ENCODE measurements at regions not wholly inside any gene's neighbourhood (a gene's known extent, or its start where the extent isn't known, plus 50 kb on each side); places are given as distances from the start of the nearest gene placed in this dataset.
A peak's percentile ranks its signal among the peaks of the same experiment; 100 is the strongest.
"Not testable (repeated sequence)": the region's sequence is repeated elsewhere in the genome, so short reads cannot be mapped to it uniquely, and the experiment has no call there.

- H3K9me3 ChIP-seq (replicated peaks; ENCODE audit: control insufficient read depth, insufficient read depth, low read depth, low read length); H3K79me2 ChIP-seq (ENCODE audit: control insufficient read depth, insufficient read depth, low read length); H2AFZ ChIP-seq (ENCODE audit: low read depth, low read length); CTCF ChIA-PET (ENCODE audit: low intra/inter-chr PET ratio); H3K27ac ChIP-seq (ENCODE audit: extremely low read depth, low read depth, low read length); H3K4me1 ChIP-seq (replicated peaks in 1 of 2; ENCODE audit: control insufficient read depth in 2 of 2, insufficient read depth in 2 of 2, low read length in 2 of 2); H3K9me1 ChIP-seq (ENCODE audit: control insufficient read depth, insufficient read depth, low read length); H3K4me3 ChIP-seq; H4K20me1 ChIP-seq (replicated peaks; ENCODE audit: control insufficient read depth, insufficient read depth, low read length); FAIRE-seq; ATAC-seq; H3K4me2 ChIP-seq (ENCODE audit: insufficient read depth, low read length); H3K36me3 ChIP-seq (ENCODE audit: control insufficient read depth, insufficient read depth, low read length); H3K27me3 ChIP-seq (ENCODE audit: control insufficient read depth in 2 of 2, insufficient read depth in 2 of 2, low read length in 2 of 2); intact Hi-C loops (cut with micrococcal nuclease); H3K9ac ChIP-seq (ENCODE audit: insufficient read depth in 1 of 2, low read depth in 2 of 2, low read length in 2 of 2); BruUV-seq (replicated peaks); in situ Hi-C loops (cut with MboI): not testable (repeated sequence)
- POLR2A ChIA-PET: interaction anchor here (0.6 kb wide), 1 partner anchor 20 kb away, joined by 3 read pairs; no protein-coding TSS in a partner anchor
- 1% methylated on average over 8 of the region's 8 CpGs for WGBS (ENCODE audit: insufficient coverage, low coverage, missing lambda C conversion rate)
- DNase-seq (ENCODE audit: extremely low read depth in 1 of 4, low spot score in 3 of 4): peak in 1 of 4 experiments; percentile 15
Measured at GRCh38 chr2:150114089-150114488, 373.4 kb downstream of the RND3 start.

GRCh38 chr2:150110548-150110947, 376.9 kb downstream of the RND3 start:
- H3K4me2 ChIP-seq (ENCODE audit: insufficient read depth, low read length): no peak overlapping the region
- H3K4me3 ChIP-seq: no peak overlapping the region
- H3K9me3 ChIP-seq (replicated peaks; ENCODE audit: control insufficient read depth, insufficient read depth, low read depth, low read length): no peaks in the 10 kb centered on the region
- no peak overlapping the region for H3K9ac ChIP-seq (ENCODE audit: insufficient read depth in 1 of 2, low read depth in 2 of 2, low read length in 2 of 2)
- DNase-seq (ENCODE audit: extremely low read depth in 1 of 4, low spot score in 3 of 4) (no peak), FAIRE-seq (no peak), ATAC-seq (no peak)
- in situ Hi-C loops (cut with MboI): no loop called here
- no peak overlapping the region for H2AFZ ChIP-seq (ENCODE audit: low read depth, low read length)
- no peaks in the 10 kb centered on the region for H4K20me1 ChIP-seq (replicated peaks; ENCODE audit: control insufficient read depth, insufficient read depth, low read length)
- CTCF ChIA-PET (ENCODE audit: low intra/inter-chr PET ratio): no interaction called here
- POLR2A ChIA-PET: interaction anchor here (0.6 kb wide), 1 partner anchor 10 kb away, joined by 3 read pairs; no protein-coding TSS in a partner anchor
- H3K27me3 ChIP-seq (ENCODE audit: control insufficient read depth in 2 of 2, insufficient read depth in 2 of 2, low read length in 2 of 2): no peaks in the 10 kb centered on the region
- no peaks in the 10 kb centered on the region for H3K79me2 ChIP-seq (ENCODE audit: control insufficient read depth, insufficient read depth, low read length)
- H3K27ac ChIP-seq (ENCODE audit: extremely low read depth, low read depth, low read length): no peak overlapping the region
- no peak for TF ChIP-seq ZKSCAN1 (IDR thresholded peaks at IDR 0.05; ENCODE audit: low read depth, low read length)
- intact Hi-C loops (cut with micrococcal nuclease): no loop called here
- no peaks in the 10 kb centered on the region for H3K9me1 ChIP-seq (ENCODE audit: control insufficient read depth, insufficient read depth, low read length)
- no peaks in the 10 kb centered on the region for H3K4me1 ChIP-seq (replicated peaks in 1 of 2; ENCODE audit: control insufficient read depth in 2 of 2, insufficient read depth in 2 of 2, low read length in 2 of 2)
- H3K36me3 ChIP-seq (ENCODE audit: control insufficient read depth, insufficient read depth, low read length): no peaks in the 10 kb centered on the region
- 2% methylated on average over 2 of the region's 2 CpGs for WGBS (ENCODE audit: insufficient coverage, low coverage, missing lambda C conversion rate)
- BruUV-seq (replicated peaks): no TSS peak

All from K562 (cell line).